OCI-LY3 (cell line): ENCODE measurements at regions not wholly inside any gene's neighbourhood (a gene's known extent, or its start where the extent isn't known, plus 50 kb on each side); places are given as distances from the start of the nearest gene placed in this dataset.

Experiments used
- EZH2phosphoT487 ChIP-seq: fragments of 200-600 bp; shearing (Covaris generic); IDR thresholded peaks from 2 replicates; pipeline ENCODE4 v1.6.1; 2018; ENCODE audit warnings: antibody characterized with exemption, mixed run types, low read depth
- TF ChIP-seq, protein P1 (sequence below): fragments of 200-600, 300-600 bp; sonication (generic); IDR thresholded peaks from 2 replicates; pipeline ENCODE4 v1.5.1; 2014; ENCODE audit warnings: antibody characterized with exemption, low read length, low read depth

DNA sequence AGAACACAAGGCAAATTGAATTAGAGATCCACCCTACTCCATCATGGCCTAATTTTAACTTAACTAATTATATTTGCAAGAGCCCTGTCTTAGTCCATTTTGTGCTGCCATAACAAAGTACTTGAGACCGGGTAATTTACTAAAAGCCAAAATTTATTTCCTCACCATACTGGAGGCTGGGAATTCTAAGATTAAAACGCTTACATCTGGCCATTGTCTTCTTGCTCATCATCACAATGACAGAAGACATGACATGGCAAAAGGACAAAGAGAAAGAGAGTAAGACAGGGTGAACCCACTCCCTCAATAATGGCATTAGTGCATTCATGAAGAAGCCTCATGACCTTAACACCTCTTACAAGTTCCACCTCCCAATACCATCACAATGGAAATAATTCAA, 1068.6 kb downstream of the DNAJB9 start:
- TF ChIP-seq, protein P1, sequence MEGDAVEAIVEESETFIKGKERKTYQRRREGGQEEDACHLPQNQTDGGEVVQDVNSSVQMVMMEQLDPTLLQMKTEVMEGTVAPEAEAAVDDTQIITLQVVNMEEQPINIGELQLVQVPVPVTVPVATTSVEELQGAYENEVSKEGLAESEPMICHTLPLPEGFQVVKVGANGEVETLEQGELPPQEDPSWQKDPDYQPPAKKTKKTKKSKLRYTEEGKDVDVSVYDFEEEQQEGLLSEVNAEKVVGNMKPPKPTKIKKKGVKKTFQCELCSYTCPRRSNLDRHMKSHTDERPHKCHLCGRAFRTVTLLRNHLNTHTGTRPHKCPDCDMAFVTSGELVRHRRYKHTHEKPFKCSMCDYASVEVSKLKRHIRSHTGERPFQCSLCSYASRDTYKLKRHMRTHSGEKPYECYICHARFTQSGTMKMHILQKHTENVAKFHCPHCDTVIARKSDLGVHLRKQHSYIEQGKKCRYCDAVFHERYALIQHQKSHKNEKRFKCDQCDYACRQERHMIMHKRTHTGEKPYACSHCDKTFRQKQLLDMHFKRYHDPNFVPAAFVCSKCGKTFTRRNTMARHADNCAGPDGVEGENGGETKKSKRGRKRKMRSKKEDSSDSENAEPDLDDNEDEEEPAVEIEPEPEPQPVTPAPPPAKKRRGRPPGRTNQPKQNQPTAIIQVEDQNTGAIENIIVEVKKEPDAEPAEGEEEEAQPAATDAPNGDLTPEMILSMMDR: no peak
- TF ChIP-seq EZH2phosphoT487: no peak
